Esophagus squamous epithelium (tissue), 5 donors: ENCODE measurements at regions not wholly inside any gene's neighbourhood (a gene's known extent, or its start where the extent isn't known, plus 50 kb on each side); places are given as distances from the start of the nearest gene placed in this dataset.

ENCODE experiments used
- DNase-seq: peaks from one replicate; lab custom pipeline; 2025; lab: John Stamatoyannopoulos, UW
- H3K27ac ChIP-seq, 4 donors: fragments of 200-600 bp; sonication (generic); one replicate each; pipeline ENCODE4 v1.5.1; 2016 to 2019; ENCODE audit warnings: mild to moderate bottlenecking in 1 of 4
- H3K27me3 ChIP-seq, 4 donors: fragments of 200-600 bp; sonication (generic); 1 replicate in 3 of 4; 2 replicates in 1 of 4; pipeline versions ENCODE4 v1.5.1 to v1.6.0; 2017 to 2021; ENCODE audit warnings: antibody characterized with exemption in 1 of 4
- H3K36me3 ChIP-seq, 3 donors: fragments of 200-600 bp; sonication (generic); one replicate each; pipeline ENCODE4 v1.5.1; 2016 to 2019
- H3K4me1 ChIP-seq, 3 donors: fragments of 200-600 bp; sonication (generic); one replicate each; pipeline ENCODE4 v1.5.1; 2017 to 2019
- H3K4me3 ChIP-seq, 4 donors: fragments of 200-600 bp; sonication (generic); 1 replicate in 3 of 4; 2 replicates in 1 of 4; pipeline ENCODE4 v1.5.1; 2016 to 2019; ENCODE audit warnings: mild to moderate bottlenecking in 2 of 4, moderate library complexity in 1 of 4
- H3K9me3 ChIP-seq, 3 donors: fragments of 200-600 bp; sonication (generic); one replicate each; pipeline ENCODE4 v1.5.1; 2016 to 2019
- CTCF ChIP-seq, 6 experiments: fragments of 450-650 bp in 4 of 6; fragments of 200-600 bp in 2 of 6; sonication (generic) in 2 of 6; IDR thresholded peaks; one replicate each; pipeline ENCODE4 v1.5.1; 2016 to 2019; ENCODE audit warnings: antibody characterized with exemption in 6 of 6, mild to moderate bottlenecking in 4 of 6, moderate library complexity in 4 of 6
- POLR2A ChIP-seq, 4 donors: fragments of 450-650 bp; IDR thresholded peaks; one replicate each; pipeline ENCODE4 v1.6.1; 2017; ENCODE audit warnings: antibody characterized with exemption in 4 of 4, mild to moderate bottlenecking in 4 of 4, moderate library complexity in 3 of 4
- WGBS, 2 donors: methylation state at CpG; one replicate each; pipeline ENCODE4 v1.1.5; 2018; 5-methylcytosine and 5-hydroxymethylcytosine counted together
- intact Hi-C: fragments of 100-400 bp; cut with DNase I; formaldehyde crosslinking; loops from one replicate; pipeline ENCODE4 v1.15.0; 2022
- donor health status: DM: yes; HTN: yes; CAD: no.

DNA sequence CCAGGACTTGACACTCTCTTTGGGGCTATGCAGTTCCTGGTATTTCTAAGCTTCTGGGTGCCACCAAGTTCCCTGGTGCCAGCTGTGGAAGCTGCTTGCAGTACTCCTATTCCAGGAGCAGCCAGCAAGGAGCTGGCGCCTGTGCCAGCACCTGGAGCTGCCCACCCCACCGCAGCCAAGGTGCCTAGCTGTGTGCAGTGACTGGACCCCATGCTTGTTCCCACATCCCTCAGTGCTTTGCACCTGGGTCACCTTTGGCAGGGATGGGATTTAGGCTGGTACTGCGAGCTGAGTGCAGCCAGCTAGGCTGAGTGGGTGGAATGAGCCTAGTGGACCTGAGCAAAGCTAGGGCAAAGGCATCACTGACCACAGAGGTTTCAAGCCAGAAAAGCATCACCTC, 1674.9 kb downstream of the HACE1 start:
- intact Hi-C loops: no loop called here
- WGBS, 2 donors: 60 to 90% methylated on average over 1 of the region's 3 CpGs
- no peak overlapping the region for H3K4me3 ChIP-seq

DNA sequence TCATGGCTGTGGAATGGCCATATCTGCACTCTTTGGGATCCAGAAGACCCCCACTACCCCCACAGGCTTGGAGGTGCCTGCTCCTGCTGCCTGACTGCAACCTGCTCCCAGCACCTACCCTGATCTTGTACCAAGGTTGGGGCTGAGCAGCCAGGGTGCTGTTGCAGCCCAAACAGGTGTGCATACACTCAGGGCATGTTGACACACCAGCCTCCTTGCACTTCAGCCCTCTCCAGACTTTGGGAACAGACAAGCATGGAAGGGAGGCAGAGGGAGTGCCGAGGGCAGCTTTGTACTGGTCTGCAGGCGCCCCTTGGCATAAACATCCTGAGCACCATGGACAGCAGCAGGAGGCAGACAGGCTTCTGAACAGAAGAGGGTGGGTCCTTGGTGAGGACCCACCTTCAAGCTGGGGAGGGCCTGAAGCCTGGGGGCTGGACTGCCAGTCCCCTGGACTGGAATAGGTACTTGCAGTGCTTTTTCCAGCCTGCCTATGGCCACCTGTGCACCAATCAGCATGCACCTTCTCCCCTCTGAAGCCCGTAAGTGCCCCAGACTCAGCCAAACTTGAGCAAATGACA, 1675.8 kb downstream of the HACE1 start:
- Histone ChIP-seq H3K4me1 (no peaks in the 10 kb centered on the region), H3K36me3 (no peaks in the 10 kb centered on the region), H3K4me3 (no peak overlapping the region), H3K9me3 (no peaks in the 10 kb centered on the region), H3K27me3 (no peaks in the 10 kb centered on the region), H3K27ac (no peak overlapping the region)
- intact Hi-C loops: no loop called here
- WGBS, 2 donors: 67% methylated on average over 1 of the region's 3 CpGs; no CpG with 5 or more reads in 1 of the 2 donors
- TF ChIP-seq CTCF (IDR thresholded peaks at IDR 0.05) (no peak), POLR2A (IDR thresholded peaks at IDR 0.05) (no peak)
- no peak for DNase-seq

More for the DNA sequence above, 1674.9 kb downstream of the HACE1 start:
- no peak for TF ChIP-seq CTCF (IDR thresholded peaks at IDR 0.05)
- no peak for TF ChIP-seq POLR2A (IDR thresholded peaks at IDR 0.05)
- no peaks in the 10 kb centered on the region for H3K27me3 ChIP-seq
- H3K4me1 ChIP-seq: no peaks in the 10 kb centered on the region
- H3K27ac ChIP-seq: no peak overlapping the region
- no peaks in the 10 kb centered on the region for H3K36me3 ChIP-seq
- H3K9me3 ChIP-seq: no peaks in the 10 kb centered on the region
- no peak for DNase-seq

GRCh38 chr6:103178193-103178592, 1681.5 kb downstream of the HACE1 start:
- intact Hi-C loops: no loop called here

DNA sequence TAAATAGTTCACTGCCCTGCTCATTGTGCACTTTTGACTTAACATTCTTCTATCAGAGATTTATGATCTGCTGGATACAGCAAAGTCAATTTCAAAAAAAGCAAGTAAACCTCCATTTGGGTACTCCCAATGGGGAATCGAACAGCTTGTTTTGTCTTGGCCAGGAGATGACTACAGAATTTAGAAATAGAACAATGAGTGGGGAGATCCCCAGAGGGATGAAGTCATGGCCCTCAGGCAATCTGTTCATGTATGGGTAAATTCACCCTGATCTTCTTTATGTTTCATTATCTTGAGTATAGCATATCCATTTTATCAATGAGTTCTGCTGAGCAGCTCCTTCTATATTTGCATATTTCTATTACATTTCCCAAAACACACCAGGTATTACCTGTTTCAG, 1681.9 kb downstream of the HACE1 start:
- no peaks in the 10 kb centered on the region for H3K27me3 ChIP-seq
- H3K9me3 ChIP-seq: no peaks in the 10 kb centered on the region
- 0% methylated on average over 1 of the region's 1 CpG for WGBS, 2 donors
- H3K36me3 ChIP-seq: no peaks in the 10 kb centered on the region
- intact Hi-C loops: no loop called here
- TF ChIP-seq CTCF (IDR thresholded peaks at IDR 0.05) (no peak), POLR2A (IDR thresholded peaks at IDR 0.05) (no peak)
- DNase-seq: no peak
- no peaks in the 10 kb centered on the region for H3K4me1 ChIP-seq
- H3K27ac ChIP-seq: no peak overlapping the region
- H3K4me3 ChIP-seq: no peak overlapping the region

More at GRCh38 chr6:103178193-103178592, 1681.5 kb downstream of the HACE1 start:
- DNase-seq: no peak
- Histone ChIP-seq H3K27ac (no peak overlapping the region), H3K36me3 (no peaks in the 10 kb centered on the region), H3K27me3 (no peaks in the 10 kb centered on the region), H3K4me1 (no peaks in the 10 kb centered on the region), H3K4me3 (no peak overlapping the region), H3K9me3 (no peaks in the 10 kb centered on the region)
- TF ChIP-seq POLR2A (IDR thresholded peaks at IDR 0.05): no peak
- no peak for TF ChIP-seq CTCF (IDR thresholded peaks at IDR 0.05)
- WGBS, 2 donors: 47 to 58% methylated on average over 1 of the region's 1 CpG

DNA sequence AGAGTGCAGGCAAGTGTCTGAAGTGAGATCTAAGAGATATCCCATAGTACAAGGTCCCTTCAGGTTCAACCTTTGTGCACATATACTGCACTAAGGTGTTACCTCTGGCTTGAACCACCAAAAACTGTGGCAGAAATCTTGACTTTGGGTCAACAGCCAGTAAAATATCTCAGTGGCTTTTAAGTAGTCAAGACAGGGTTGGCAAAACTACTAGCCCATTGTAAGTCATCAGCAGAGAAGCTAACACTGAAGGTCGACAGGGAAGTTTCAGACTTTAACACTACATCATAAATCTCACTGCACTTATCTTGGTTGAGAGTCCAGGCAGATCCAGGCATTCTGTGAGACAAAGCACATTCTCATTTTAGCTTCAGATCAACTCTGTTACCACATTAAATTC, 1684.7 kb downstream of the HACE1 start:
- Histone ChIP-seq H3K4me3 (no peak overlapping the region), H3K27ac (no peak overlapping the region), H3K36me3 (no peaks in the 10 kb centered on the region), H3K4me1 (no peaks in the 10 kb centered on the region), H3K9me3 (no peaks in the 10 kb centered on the region), H3K27me3 (no peaks in the 10 kb centered on the region)
- WGBS, 2 donors: 36 to 38% methylated on average over 1 of the region's 1 CpG
- intact Hi-C loops: no loop called here
- TF ChIP-seq POLR2A (IDR thresholded peaks at IDR 0.05): no peak
- TF ChIP-seq CTCF (IDR thresholded peaks at IDR 0.05): no peak
- DNase-seq: no peak
